Subcutaneous abdominal adipose tissue (tissue), 5 donors: ENCODE measurements at regions not wholly inside any gene's neighbourhood (a gene's known extent, or its start where the extent isn't known, plus 50 kb on each side); places are given as distances from the start of the nearest gene placed in this dataset.

Source experiments
- H3K27ac ChIP-seq: one replicate; pipeline ENCODE4 v1.7.0; 2013; ENCODE audit warnings: low read depth, mild to moderate bottlenecking, inconsistent platforms, low read length, moderate library complexity
- H3K27me3 ChIP-seq, 5 donors: one replicate each; pipeline ENCODE4 v1.7.0; 2013; ENCODE audit warnings: low read length in 5 of 5, inconsistent platforms in 1 of 5; ENCODE audit not compliant: control insufficient read depth in 5 of 5, insufficient read depth in 4 of 5
- H3K36me3 ChIP-seq, 5 donors: one replicate each; pipeline ENCODE4 v1.7.0; 2013; ENCODE audit warnings: low read length in 5 of 5; ENCODE audit not compliant: control insufficient read depth in 5 of 5, insufficient read depth in 5 of 5
- H3K4me1 ChIP-seq, 5 donors: one replicate each; pipeline ENCODE4 v1.7.0; 2013; ENCODE audit warnings: low read length in 5 of 5, mild to moderate bottlenecking in 3 of 5, moderate library complexity in 1 of 5; ENCODE audit not compliant: control insufficient read depth in 5 of 5, insufficient read depth in 5 of 5
- H3K4me3 ChIP-seq, 5 donors: one replicate each; pipeline ENCODE4 v1.7.0; 2013; ENCODE audit warnings: low read length in 5 of 5, low read depth in 1 of 5
- H3K9ac ChIP-seq, 5 donors: one replicate each; pipeline ENCODE4 v1.7.0; 2013; ENCODE audit warnings: low read length in 5 of 5, mild to moderate bottlenecking in 4 of 5, moderate library complexity in 3 of 5
- H3K9me3 ChIP-seq, 5 donors: one replicate each; pipeline ENCODE4 v1.7.0; 2013; ENCODE audit warnings: low read length in 5 of 5; ENCODE audit not compliant: control insufficient read depth in 5 of 5
- donor health status: healthy.
- donor health status: healthy.
- donor health status: healthy.
- donor health status: healthy.
- donor health status: healthy.

- Histone ChIP-seq H3K4me3 (no peak overlapping the region), H3K9ac (no peak overlapping the region), H3K27ac (no peak overlapping the region), H3K36me3 (no peaks in the 10 kb centered on the region), H3K9me3 (no peaks in the 10 kb centered on the region), H3K27me3 (peaks cover 0 to 2% (median 0%) of the 10 kb centered on the region in 5 donors), H3K4me1 (no peaks in the 10 kb centered on the region)
Observed at GRCh38 chr1:214715126-214715525, 112.1 kb downstream of the CENPF start.

GRCh38 chr1:214717351-214717750 lies 114.4 kb downstream of the CENPF start:
- Histone ChIP-seq H3K9ac (no peak overlapping the region), H3K27me3 (peaks cover 0 to 2% (median 0%) of the 10 kb centered on the region in 5 donors), H3K4me3 (no peak overlapping the region), H3K4me1 (no peaks in the 10 kb centered on the region), H3K27ac (no peak overlapping the region), H3K9me3 (no peaks in the 10 kb centered on the region), H3K36me3 (no peaks in the 10 kb centered on the region)

- H3K4me1 ChIP-seq: no peaks in the 10 kb centered on the region
- H3K27ac ChIP-seq: no peak overlapping the region
- peaks cover 0 to 2% (median 0%) of the 10 kb centered on the region in 5 donors for H3K27me3 ChIP-seq
- no peaks in the 10 kb centered on the region for H3K9me3 ChIP-seq
- H3K9ac ChIP-seq: no peak overlapping the region
- H3K4me3 ChIP-seq: no peak overlapping the region
- H3K36me3 ChIP-seq: no peaks in the 10 kb centered on the region
Observed at GRCh38 chr1:214718724-214719123, 115.7 kb downstream of the CENPF start.

- H3K4me1 ChIP-seq: no peaks in the 10 kb centered on the region
- no peak overlapping the region for H3K27ac ChIP-seq
- H3K9ac ChIP-seq: no peak overlapping the region
- no peaks in the 10 kb centered on the region for H3K9me3 ChIP-seq
- no peak overlapping the region for H3K4me3 ChIP-seq
- peaks cover 0 to 2% (median 0%) of the 10 kb centered on the region in 5 donors for H3K27me3 ChIP-seq
- H3K36me3 ChIP-seq: no peaks in the 10 kb centered on the region
Observed at GRCh38 chr1:214719207-214719606, 116.2 kb downstream of the CENPF start.

- Histone ChIP-seq H3K9ac (no peak overlapping the region), H3K4me1 (no peaks in the 10 kb centered on the region), H3K27me3 (no peaks in the 10 kb centered on the region), H3K27ac (no peak overlapping the region), H3K36me3 (no peaks in the 10 kb centered on the region), H3K9me3 (no peaks in the 10 kb centered on the region), H3K4me3 (no peak overlapping the region)
Observed at GRCh38 chr1:214720561-214720960, 117.6 kb downstream of the CENPF start.

- Histone ChIP-seq H3K36me3 (no peaks in the 10 kb centered on the region), H3K27ac (no peak overlapping the region), H3K27me3 (no peaks in the 10 kb centered on the region), H3K9me3 (peaks cover 0 to 7% (median 0%) of the 10 kb centered on the region in 5 donors), H3K4me3 (no peak overlapping the region), H3K9ac (no peak overlapping the region), H3K4me1 (no peaks in the 10 kb centered on the region)
Observed at GRCh38 chr1:214727274-214727673, 124.3 kb downstream of the CENPF start.

- Histone ChIP-seq H3K27me3 (no peaks in the 10 kb centered on the region), H3K4me3 (no peak overlapping the region)
Observed at GRCh38 chr1:214739621-214740238, 136.7 kb downstream of the CENPF start.

GRCh38 chr1:214740471-214740870 lies 137.5 kb downstream of the CENPF start:
- no peaks in the 10 kb centered on the region for H3K36me3 ChIP-seq

More at GRCh38 chr1:214739621-214740238, 136.7 kb downstream of the CENPF start:
- Histone ChIP-seq H3K4me1 (no peaks in the 10 kb centered on the region), H3K36me3 (no peaks in the 10 kb centered on the region), H3K9me3 (no peaks in the 10 kb centered on the region), H3K27ac (no peak overlapping the region), H3K9ac (no peak overlapping the region)

GRCh38 chr1:214747050-214747635 lies 144.1 kb downstream of the CENPF start:
- no peak overlapping the region for H3K27ac ChIP-seq
- no peak overlapping the region for H3K9ac ChIP-seq
- no peaks in the 10 kb centered on the region for H3K9me3 ChIP-seq
- H3K27me3 ChIP-seq: no peaks in the 10 kb centered on the region
- peaks cover 0 to 8% (median 0%) of the 10 kb centered on the region in 5 donors for H3K4me1 ChIP-seq
- no peaks in the 10 kb centered on the region for H3K36me3 ChIP-seq
- H3K4me3 ChIP-seq: no peak overlapping the region

More at GRCh38 chr1:214740471-214740870, 137.5 kb downstream of the CENPF start:
- H3K9me3 ChIP-seq: no peaks in the 10 kb centered on the region
- no peaks in the 10 kb centered on the region for H3K27me3 ChIP-seq
- H3K4me1 ChIP-seq: peaks cover 0 to 4% (median 0%) of the 10 kb centered on the region in 5 donors
- H3K4me3 ChIP-seq: no peak overlapping the region
- no peak overlapping the region for H3K27ac ChIP-seq
- no peak overlapping the region for H3K9ac ChIP-seq

- H3K27me3 ChIP-seq: no peaks in the 10 kb centered on the region
- H3K36me3 ChIP-seq: no peaks in the 10 kb centered on the region
- no peak overlapping the region for H3K4me3 ChIP-seq
- H3K27ac ChIP-seq: no peak overlapping the region
- no peak overlapping the region for H3K9ac ChIP-seq
- H3K4me1 ChIP-seq: no peaks in the 10 kb centered on the region
- H3K9me3 ChIP-seq: peaks cover 3 to 16% (median 11%) of the 10 kb centered on the region in 5 donors
Observed at GRCh38 chr1:214753236-214753852, 150.3 kb downstream of the CENPF start.
